Transverse colon (tissue), 3 donors: ENCODE measurements at regions not wholly inside any gene's neighbourhood (a gene's known extent, or its start where the extent isn't known, plus 50 kb on each side); places are given as distances from the start of the nearest gene placed in this dataset.

Experiments used
- POLR2A ChIP-seq: fragments of 450-650 bp; IDR thresholded peaks from one replicate; pipeline ENCODE4 v1.6.1; 2016; ENCODE audit warnings: antibody characterized with exemption, mild to moderate bottlenecking, moderate library complexity
- TF ChIP-seq, protein P1 (sequence below), 5 experiments: fragments of 200-600 bp in 3 of 5; fragments of 450-650 bp in 2 of 5; sonication (generic) in 3 of 5; IDR thresholded peaks; 1 replicate in 2 of 5; 2 replicates in 3 of 5; pipeline ENCODE4 v1.5.1; 2016 to 2017; ENCODE audit warnings: antibody characterized with exemption in 5 of 5, inconsistent platforms in 3 of 5, mild to moderate bottlenecking in 2 of 5, moderate library complexity in 1 of 5

GRCh38 chr10:107383357-107383756 is 218.9 kb upstream of the SORCS1 start:
- TF ChIP-seq, protein P1, sequence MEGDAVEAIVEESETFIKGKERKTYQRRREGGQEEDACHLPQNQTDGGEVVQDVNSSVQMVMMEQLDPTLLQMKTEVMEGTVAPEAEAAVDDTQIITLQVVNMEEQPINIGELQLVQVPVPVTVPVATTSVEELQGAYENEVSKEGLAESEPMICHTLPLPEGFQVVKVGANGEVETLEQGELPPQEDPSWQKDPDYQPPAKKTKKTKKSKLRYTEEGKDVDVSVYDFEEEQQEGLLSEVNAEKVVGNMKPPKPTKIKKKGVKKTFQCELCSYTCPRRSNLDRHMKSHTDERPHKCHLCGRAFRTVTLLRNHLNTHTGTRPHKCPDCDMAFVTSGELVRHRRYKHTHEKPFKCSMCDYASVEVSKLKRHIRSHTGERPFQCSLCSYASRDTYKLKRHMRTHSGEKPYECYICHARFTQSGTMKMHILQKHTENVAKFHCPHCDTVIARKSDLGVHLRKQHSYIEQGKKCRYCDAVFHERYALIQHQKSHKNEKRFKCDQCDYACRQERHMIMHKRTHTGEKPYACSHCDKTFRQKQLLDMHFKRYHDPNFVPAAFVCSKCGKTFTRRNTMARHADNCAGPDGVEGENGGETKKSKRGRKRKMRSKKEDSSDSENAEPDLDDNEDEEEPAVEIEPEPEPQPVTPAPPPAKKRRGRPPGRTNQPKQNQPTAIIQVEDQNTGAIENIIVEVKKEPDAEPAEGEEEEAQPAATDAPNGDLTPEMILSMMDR (IDR thresholded peaks at IDR 0.05) = no peak
- TF ChIP-seq POLR2A = no peak
